GM10248 (cell line): ENCODE measurements at regions not wholly inside any gene's neighbourhood (a gene's known extent, or its start where the extent isn't known, plus 50 kb on each side); places are given as distances from the start of the nearest gene placed in this dataset.

Source experiments
- CTCF ChIA-PET: fragments of 300-600 bp; sonication (Branson Sonifier 250); formaldehyde crosslinking; extraction: SDS; loops from one replicate; lab custom pipeline; 2021; ENCODE audit warnings: antibody characterized with exemption; lab: Yijun Ruan, JAX
- POLR2A ChIA-PET: fragments of 350-650 bp; sonication (Branson Sonifier 250); formaldehyde crosslinking; extraction: SDS; loops from one replicate; lab custom pipeline; 2020; ENCODE audit warnings: antibody characterized with exemption; lab: Yijun Ruan, JAX
- DNase-seq: peaks from one replicate; pipeline ENCODE4 v3.0.0; 2012; ENCODE audit errors: extremely low spot score
- TF ChIP-seq, protein P1 (sequence below): IDR thresholded peaks from 2 replicates; pipeline ENCODE4 v1.5.1; 2012; ENCODE audit warnings: mild to moderate bottlenecking, low read depth; ENCODE audit errors: extremely low read depth, missing control alignments, control extremely low read depth

DNA sequence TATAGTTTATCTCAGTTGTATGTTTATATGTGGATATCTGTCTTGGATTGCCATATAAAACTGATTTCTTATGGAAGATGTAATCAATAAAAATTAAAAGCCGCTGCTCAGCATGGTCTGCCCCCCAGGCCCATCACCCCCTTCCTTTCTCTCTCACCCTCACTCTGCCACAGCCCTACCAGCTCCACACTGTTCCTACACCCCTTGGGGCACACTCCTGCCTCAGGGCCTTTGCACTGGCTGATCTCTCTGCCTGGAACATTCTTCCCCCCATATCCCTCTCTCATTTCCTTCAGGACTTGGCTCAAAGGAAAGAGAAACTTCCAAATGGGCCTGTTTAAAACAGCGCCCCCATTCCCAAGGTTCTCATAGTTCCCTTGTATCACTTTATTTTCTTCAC is 63.1 kb downstream of the LRRC32 start:
- ChIA-PET CTCF (interaction anchor here (1.9 kb wide), 1 partner anchor 9 kb away, joined by 9 read pairs; no protein-coding TSS in a partner anchor), POLR2A (no interaction called here)
- DNase-seq, result no peak
- TF ChIP-seq, protein P1, sequence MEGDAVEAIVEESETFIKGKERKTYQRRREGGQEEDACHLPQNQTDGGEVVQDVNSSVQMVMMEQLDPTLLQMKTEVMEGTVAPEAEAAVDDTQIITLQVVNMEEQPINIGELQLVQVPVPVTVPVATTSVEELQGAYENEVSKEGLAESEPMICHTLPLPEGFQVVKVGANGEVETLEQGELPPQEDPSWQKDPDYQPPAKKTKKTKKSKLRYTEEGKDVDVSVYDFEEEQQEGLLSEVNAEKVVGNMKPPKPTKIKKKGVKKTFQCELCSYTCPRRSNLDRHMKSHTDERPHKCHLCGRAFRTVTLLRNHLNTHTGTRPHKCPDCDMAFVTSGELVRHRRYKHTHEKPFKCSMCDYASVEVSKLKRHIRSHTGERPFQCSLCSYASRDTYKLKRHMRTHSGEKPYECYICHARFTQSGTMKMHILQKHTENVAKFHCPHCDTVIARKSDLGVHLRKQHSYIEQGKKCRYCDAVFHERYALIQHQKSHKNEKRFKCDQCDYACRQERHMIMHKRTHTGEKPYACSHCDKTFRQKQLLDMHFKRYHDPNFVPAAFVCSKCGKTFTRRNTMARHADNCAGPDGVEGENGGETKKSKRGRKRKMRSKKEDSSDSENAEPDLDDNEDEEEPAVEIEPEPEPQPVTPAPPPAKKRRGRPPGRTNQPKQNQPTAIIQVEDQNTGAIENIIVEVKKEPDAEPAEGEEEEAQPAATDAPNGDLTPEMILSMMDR, result no peak

DNA sequence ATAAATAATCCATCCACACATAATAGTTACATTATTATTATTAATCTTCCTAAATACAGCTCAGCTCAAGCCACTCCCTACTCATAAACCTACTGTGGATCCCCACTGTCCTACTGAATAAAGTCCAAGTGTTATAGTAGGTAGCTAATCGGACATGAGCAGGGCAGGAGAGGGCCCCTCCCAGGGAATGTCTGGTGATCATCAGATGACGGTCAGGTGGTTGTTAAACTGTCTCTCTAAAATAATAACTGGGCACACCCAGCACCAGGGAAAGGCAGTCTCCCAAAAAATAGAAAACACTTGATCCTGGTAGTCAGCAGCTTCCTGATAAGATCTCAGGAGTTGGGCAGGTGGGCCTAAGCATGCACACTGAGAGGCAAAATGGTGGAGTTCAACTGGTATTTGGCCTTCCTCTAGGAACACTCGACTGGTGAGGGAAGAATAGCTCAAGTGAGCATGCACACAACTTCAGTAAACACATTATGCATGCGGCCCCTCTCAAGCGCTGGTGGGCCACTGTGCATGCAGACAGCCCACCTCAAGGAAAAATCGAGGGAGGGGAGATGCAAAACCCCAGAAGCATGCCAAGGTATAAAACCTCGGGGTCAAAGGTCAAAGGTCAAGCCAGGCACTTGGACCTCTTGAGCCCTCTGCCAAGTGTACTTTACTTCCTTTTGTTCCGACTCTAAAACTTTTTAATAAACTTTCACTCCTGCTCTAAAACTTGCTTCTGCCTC is 65.0 kb downstream of the LRRC32 start:
- TF ChIP-seq, protein P1, result no peak
- CTCF ChIA-PET, result interaction anchor here (1.0 to 1.3 kb wide), 3 partner anchors 20 to 116 kb away, joined by 3 read pairs; no protein-coding TSS in a partner anchor
- no peak for DNase-seq
- POLR2A ChIA-PET, result no interaction called here

DNA sequence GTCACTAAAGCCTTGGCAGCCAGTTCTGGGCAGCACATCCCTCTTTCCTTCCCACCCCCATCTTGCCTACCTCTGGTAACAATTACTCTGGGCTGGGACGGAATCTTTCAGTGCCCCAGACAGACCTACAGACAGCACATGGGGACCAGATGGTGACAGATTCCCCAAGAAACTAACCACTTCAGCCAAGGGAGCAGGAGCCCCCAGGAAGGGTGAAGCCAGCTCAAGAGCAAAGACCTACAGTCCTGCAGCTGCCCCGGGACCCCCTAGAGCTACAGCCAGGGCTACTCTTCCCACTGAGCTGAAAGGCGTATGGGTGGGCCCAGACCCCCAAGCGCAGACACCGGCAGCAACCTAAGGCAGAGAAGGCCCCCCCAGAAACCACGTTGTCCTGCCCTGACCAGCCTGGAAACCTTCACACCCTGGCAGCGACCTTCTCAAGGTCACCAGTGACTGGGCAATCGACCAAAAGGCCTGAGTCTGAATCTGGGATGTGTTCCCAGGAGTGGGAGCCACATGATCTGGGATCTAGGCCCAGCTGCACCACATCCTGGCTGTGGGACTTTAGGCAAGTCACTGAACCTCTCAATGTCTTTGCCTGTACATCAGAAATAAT is 65.8 kb downstream of the LRRC32 start:
- no peak for DNase-seq
- CTCF ChIA-PET, result interaction anchor here (1.2 to 1.3 kb wide), 2 partner anchors 20 to 76 kb away, joined by 3 read pairs; no protein-coding TSS in a partner anchor
- POLR2A ChIA-PET, result no interaction called here
- TF ChIP-seq, protein P1, result no peak

DNA sequence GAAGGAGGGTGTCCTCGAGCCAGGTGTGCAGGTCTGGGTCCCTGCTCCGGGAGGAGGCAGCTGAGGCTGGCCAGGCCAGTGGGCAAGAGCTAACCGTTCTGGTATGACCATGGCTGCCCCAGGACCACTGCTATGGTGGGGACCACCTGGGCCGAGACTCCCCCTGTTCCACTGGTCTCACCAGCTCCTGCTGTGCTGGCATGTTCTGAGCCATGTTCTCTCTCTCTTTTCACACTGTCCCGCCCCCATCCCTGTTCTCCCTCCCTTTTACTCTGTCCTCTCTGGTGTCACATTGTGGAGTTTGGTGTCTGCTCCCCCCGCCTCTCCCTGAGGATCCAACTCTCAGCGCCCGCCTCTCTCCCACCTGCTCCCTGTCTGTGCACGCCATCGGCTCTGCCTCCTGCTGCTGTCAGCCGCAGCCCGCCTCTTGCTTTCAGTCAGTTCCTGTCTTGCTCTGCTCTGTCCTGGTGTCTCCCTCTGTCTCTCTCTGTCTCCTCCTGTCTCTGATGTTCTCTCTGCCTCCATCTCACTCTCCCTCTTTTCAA is 66.4 kb downstream of the LRRC32 start:
- TF ChIP-seq, protein P1, result no peak
- DNase-seq, result no peak
- CTCF ChIA-PET, result interaction anchor here (1.2 to 1.3 kb wide), 2 partner anchors 21 to 76 kb away, joined by 3 read pairs; no protein-coding TSS in a partner anchor
- POLR2A ChIA-PET, result no interaction called here

DNA sequence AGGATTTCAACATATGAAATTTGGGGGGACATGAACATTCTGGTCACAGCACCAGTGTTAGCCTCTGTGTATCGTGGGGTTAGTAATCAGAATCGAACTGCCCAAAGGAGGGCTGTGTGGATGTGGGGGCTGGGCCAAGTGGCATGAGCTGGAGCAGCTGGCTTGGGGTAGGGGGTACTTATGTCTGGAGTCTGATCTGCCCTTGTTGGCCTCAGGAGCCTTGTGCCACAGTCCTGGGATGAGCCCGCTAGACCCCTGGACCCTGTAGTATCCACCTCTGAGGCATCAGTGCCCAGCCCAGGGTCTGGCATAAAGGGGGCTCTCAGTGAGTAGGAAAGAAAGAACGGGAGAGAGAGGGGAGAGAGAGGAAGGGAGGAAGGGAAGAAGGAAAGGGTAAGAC is 67.3 kb downstream of the LRRC32 start:
- no peak for DNase-seq
- POLR2A ChIA-PET, result no interaction called here
- CTCF ChIA-PET, result interaction anchor here (0.7 kb wide), 1 partner anchor 77 kb away, joined by 3 read pairs; no protein-coding TSS in a partner anchor
- TF ChIP-seq, protein P1, result no peak
